Endothelial cell of umbilical vein (primary cell): ENCODE measurements at regions not wholly inside any gene's neighbourhood (a gene's known extent, or its start where the extent isn't known, plus 50 kb on each side); places are given as distances from the start of the nearest gene placed in this dataset.

Experiments used
- BruUV-seq: library from RNA; stranded (reverse); fragments of 400-500 nt; replicated peaks from 2 replicates; lab custom pipeline; 2021; lab: Mats Ljungman, UMichigan
- CTCF ChIA-PET: fragments of 300-600, 350-600 bp; sonication (Branson Sonifier 250); formaldehyde crosslinking; loops from one replicate; lab custom pipeline; 2021; ENCODE audit warnings: antibody characterized with exemption, inconsistent platforms; lab: Charles Lee
- POLR2A ChIA-PET: fragments of 300-600, 350-600 bp; sonication (Branson Sonifier 250); formaldehyde crosslinking; loops from one replicate; lab custom pipeline; 2021; ENCODE audit warnings: antibody characterized with exemption, inconsistent platforms; lab: Charles Lee
- DNase-seq: peaks from one replicate; pipeline ENCODE4 v3.0.0-alpha.2; 2011; ENCODE audit warnings: low read depth, low spot score
- FAIRE-seq: peaks from 2 replicates; lab custom pipeline; 2011; peaks lifted over from hg19 to GRCh38; lab: Jason Lieb, UNC
- H2AFZ ChIP-seq: 2 replicates; pipeline ENCODE4 v1.6.0; 2012; ENCODE audit warnings: low read depth, low read length, control low read depth, inconsistent platforms
- H3K27ac ChIP-seq: 2 replicates; pipeline ENCODE4 v1.5.1; 2011; ENCODE audit warnings: low read depth, mild to moderate bottlenecking, control low read depth, low read length, moderate library complexity; ENCODE audit not compliant: insufficient read depth
- H3K27me3 ChIP-seq, 2 experiments: 2 replicates each; pipeline versions ENCODE4 v1.6.0 to v1.6.1; 2011; ENCODE audit warnings: low read length in 2 of 2, mixed read lengths in 1 of 2; ENCODE audit not compliant: control insufficient read depth in 2 of 2, insufficient read depth in 2 of 2
- H3K36me3 ChIP-seq, 2 experiments: 2 replicates in 1 of 2; 3 replicates in 1 of 2; pipeline ENCODE4 v1.5.1; 2011; ENCODE audit warnings: low read length in 2 of 2, mild to moderate bottlenecking in 1 of 2, moderate library complexity in 1 of 2; ENCODE audit not compliant: control insufficient read depth in 2 of 2, insufficient read depth in 2 of 2; ENCODE audit errors: extremely low read depth in 1 of 2
- H3K4me1 ChIP-seq: 3 replicates; pipeline ENCODE4 v1.5.1; 2011; ENCODE audit warnings: mild to moderate bottlenecking, low read length; ENCODE audit not compliant: control insufficient read depth, insufficient read depth; ENCODE audit errors: extremely low read depth
- H3K4me2 ChIP-seq: 2 replicates; pipeline ENCODE4 v1.6.1; 2011; ENCODE audit warnings: low read length, control low read depth, mixed read lengths; ENCODE audit not compliant: insufficient read depth
- H3K4me3 ChIP-seq, 3 experiments: fragments of 200-600 bp in 1 of 3; sonication (generic), shearing (Covaris generic) in 1 of 3; replicated peaks in 1 of 3; 2 replicates each; pipeline ENCODE4 v1.5.1; 2011 to 2016; ENCODE audit warnings: control low read depth in 3 of 3, low read length in 3 of 3, mild to moderate bottlenecking in 2 of 3, inconsistent platforms in 1 of 3, low read depth in 1 of 3, moderate library complexity in 1 of 3; ENCODE audit not compliant: insufficient read depth in 1 of 3
- H3K79me2 ChIP-seq: 2 replicates; pipeline ENCODE4 v1.6.0; 2012; ENCODE audit warnings: low read length, inconsistent platforms; ENCODE audit not compliant: control insufficient read depth, insufficient read depth
- H3K9ac ChIP-seq: replicated peaks from 2 replicates; pipeline ENCODE3; 2011; ENCODE audit warnings: low read length, control low read depth; ENCODE audit not compliant: insufficient read depth; ENCODE audit errors: extremely low read depth
- H3K9me1 ChIP-seq: replicated peaks from 3 replicates; pipeline ENCODE4 v1.6.0; 2011; ENCODE audit warnings: mild to moderate bottlenecking, low read length; ENCODE audit not compliant: control insufficient read depth, insufficient read depth; ENCODE audit errors: extremely low read depth
- H3K9me3 ChIP-seq: replicated peaks from 2 replicates; pipeline ENCODE4 v1.5.1; 2012; ENCODE audit warnings: low read length, inconsistent platforms; ENCODE audit not compliant: control insufficient read depth, insufficient read depth
- H4K20me1 ChIP-seq: replicated peaks from 2 replicates; pipeline ENCODE3; 2011; ENCODE audit warnings: mild to moderate bottlenecking, low read length; ENCODE audit not compliant: control insufficient read depth, insufficient read depth; ENCODE audit errors: extremely low read depth
- EZH2 ChIP-seq: IDR thresholded peaks from 2 replicates; pipeline ENCODE4 v1.6.1; 2012; ENCODE audit warnings: borderline replicate concordance, low read depth, mild to moderate bottlenecking, moderate library complexity, low read length, inconsistent platforms; ENCODE audit not compliant: severe bottlenecking
- FOS ChIP-seq: IDR thresholded peaks from 2 replicates; pipeline ENCODE4 v1.6.1; 2011; ENCODE audit warnings: mild to moderate bottlenecking, low read length, moderate library complexity, borderline replicate concordance; ENCODE audit not compliant: insufficient read depth
- GATA2 ChIP-seq: IDR thresholded peaks from 2 replicates; pipeline ENCODE4 v1.7.0; 2011; ENCODE audit warnings: low read depth, mild to moderate bottlenecking, moderate library complexity, mixed read lengths, low read length; ENCODE audit not compliant: insufficient read length, insufficient read depth
- JUN ChIP-seq: IDR thresholded peaks from 2 replicates; pipeline ENCODE4 v1.6.1; 2011; ENCODE audit warnings: borderline replicate concordance, low read depth; ENCODE audit not compliant: insufficient read length, insufficient read depth
- MYC ChIP-seq: IDR thresholded peaks from one replicate; pipeline ENCODE4 v1.6.1; 2011; ENCODE audit warnings: mild to moderate bottlenecking, low read depth, low read length
- POLR2A ChIP-seq: IDR thresholded peaks from 2 replicates; pipeline ENCODE4 v1.6.1; 2012; ENCODE audit warnings: low read depth, mild to moderate bottlenecking, control low read depth, low read length
- POLR2AphosphoS5 ChIP-seq: IDR thresholded peaks from 2 replicates; pipeline ENCODE4 v1.6.1; 2012; ENCODE audit warnings: low read depth, mild to moderate bottlenecking, control low read depth, low read length, moderate library complexity; ENCODE audit not compliant: insufficient read depth
- dilution Hi-C: fragments of 300-500 bp; cut with MboI; formaldehyde crosslinking; loops from one replicate; pipeline ENCODE4 v1.15.0; 2019; ENCODE audit warnings: low sequenced_read_pairs; ENCODE audit not compliant: extremely low pct_ligation_motif_present
- intact Hi-C: fragments of 100-400 bp; cut with micrococcal nuclease; formaldehyde crosslinking; loops from one replicate; pipeline ENCODE4 v1.10.0; 2022
- TF ChIP-seq, protein P1 (sequence below), 2 donors: IDR thresholded peaks; 1 replicate in 1 of 2; 2 replicates in 1 of 2; pipeline ENCODE4 v1.5.1; 2011; ENCODE audit warnings: low read length in 2 of 2, mild to moderate bottlenecking in 2 of 2, moderate library complexity in 2 of 2, control low read depth in 1 of 2, inconsistent platforms in 1 of 2, low read depth in 1 of 2; ENCODE audit not compliant: insufficient read depth in 1 of 2; ENCODE audit errors: extremely low read depth in 1 of 2
- TF ChIP-seq, protein P2 (sequence below): IDR thresholded peaks from 2 replicates; pipeline ENCODE4 v1.6.1; 2011; ENCODE audit not compliant: insufficient read depth, insufficient read length

DNA sequence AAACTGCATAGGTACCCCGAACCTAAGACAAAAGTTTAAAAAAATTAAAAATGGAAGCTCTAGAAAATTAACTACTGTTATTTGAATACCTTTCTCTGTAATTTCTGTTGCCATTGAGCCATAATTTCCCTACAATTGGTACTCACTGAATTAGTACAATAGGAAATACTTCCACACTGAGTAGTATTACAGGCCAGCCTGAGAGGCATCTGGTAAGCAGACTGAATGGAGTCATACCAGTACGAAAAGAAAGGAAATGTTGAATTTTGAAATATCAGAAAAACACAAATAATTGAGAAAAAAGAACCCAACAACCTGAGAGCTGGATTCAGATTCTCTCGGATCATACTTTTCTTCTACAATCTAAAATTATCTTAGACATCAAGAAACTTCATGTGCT lies 791.3 kb downstream of the TENT5A start:
- H3K4me2 ChIP-seq = no peak overlapping the region
- H3K27me3 ChIP-seq = no peaks in the 10 kb centered on the region
- FAIRE-seq = no peak
- TF ChIP-seq JUN = no peak
- no peak for TF ChIP-seq FOS
- no peak for TF ChIP-seq EZH2
- TF ChIP-seq GATA2 = no peak
- no peak for TF ChIP-seq POLR2AphosphoS5
- TF ChIP-seq, protein P1, sequence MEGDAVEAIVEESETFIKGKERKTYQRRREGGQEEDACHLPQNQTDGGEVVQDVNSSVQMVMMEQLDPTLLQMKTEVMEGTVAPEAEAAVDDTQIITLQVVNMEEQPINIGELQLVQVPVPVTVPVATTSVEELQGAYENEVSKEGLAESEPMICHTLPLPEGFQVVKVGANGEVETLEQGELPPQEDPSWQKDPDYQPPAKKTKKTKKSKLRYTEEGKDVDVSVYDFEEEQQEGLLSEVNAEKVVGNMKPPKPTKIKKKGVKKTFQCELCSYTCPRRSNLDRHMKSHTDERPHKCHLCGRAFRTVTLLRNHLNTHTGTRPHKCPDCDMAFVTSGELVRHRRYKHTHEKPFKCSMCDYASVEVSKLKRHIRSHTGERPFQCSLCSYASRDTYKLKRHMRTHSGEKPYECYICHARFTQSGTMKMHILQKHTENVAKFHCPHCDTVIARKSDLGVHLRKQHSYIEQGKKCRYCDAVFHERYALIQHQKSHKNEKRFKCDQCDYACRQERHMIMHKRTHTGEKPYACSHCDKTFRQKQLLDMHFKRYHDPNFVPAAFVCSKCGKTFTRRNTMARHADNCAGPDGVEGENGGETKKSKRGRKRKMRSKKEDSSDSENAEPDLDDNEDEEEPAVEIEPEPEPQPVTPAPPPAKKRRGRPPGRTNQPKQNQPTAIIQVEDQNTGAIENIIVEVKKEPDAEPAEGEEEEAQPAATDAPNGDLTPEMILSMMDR (IDR thresholded peaks at IDR 0.05; ENCODE audit: extremely low read depth in 1 of 2, insufficient read depth in 1 of 2, low read depth in 1 of 2, low read length in 2 of 2) = no peak
- TF ChIP-seq, protein P2, sequence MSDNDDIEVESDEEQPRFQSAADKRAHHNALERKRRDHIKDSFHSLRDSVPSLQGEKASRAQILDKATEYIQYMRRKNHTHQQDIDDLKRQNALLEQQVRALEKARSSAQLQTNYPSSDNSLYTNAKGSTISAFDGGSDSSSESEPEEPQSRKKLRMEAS = no peak
- TF ChIP-seq MYC = no peak
- TF ChIP-seq POLR2A = no peak
- H4K20me1 ChIP-seq = no peaks in the 10 kb centered on the region
- no peaks in the 10 kb centered on the region for H3K36me3 ChIP-seq
- CTCF ChIA-PET = no interaction called here
- H3K79me2 ChIP-seq = no peaks in the 10 kb centered on the region
- H2AFZ ChIP-seq = no peak overlapping the region
- POLR2A ChIA-PET = no interaction called here
- H3K4me1 ChIP-seq = peaks cover 14% of the 10 kb centered on the region
- dilution Hi-C loops (no loop called here), intact Hi-C loops (no loop called here)
- H3K9me1 ChIP-seq = no peaks in the 10 kb centered on the region
- no peak overlapping the region for H3K9ac ChIP-seq
- no peak overlapping the region for H3K27ac ChIP-seq
- DNase-seq = no peak
- no peak overlapping the region for H3K4me3 ChIP-seq
- no peaks in the 10 kb centered on the region for H3K9me3 ChIP-seq
- BruUV-seq = no TSS peak
